HCT116 (cell line): ENCODE measurements at regions not wholly inside any gene's neighbourhood (a gene's known extent, or its start where the extent isn't known, plus 50 kb on each side); places are given as distances from the start of the nearest gene placed in this dataset.

ENCODE experiments used
- ATAC-seq: fragments of 200-7000 bp; cut with Tn5 transposase; 2 replicates; pipeline ENCODE4 v1.9.1; 2020; ENCODE audit warnings: mild to moderate bottlenecking, moderate library complexity
- BruUV-seq: library from RNA; stranded (reverse); fragments of 400-500 nt; replicated peaks from 2 replicates; lab custom pipeline; 2021; lab: Mats Ljungman, UMichigan
- CTCF ChIA-PET: fragments of 300-600 bp; sonication (Branson Sonifier 250); formaldehyde crosslinking; loops from one replicate; lab custom pipeline; 2021; ENCODE audit warnings: antibody characterized with exemption; lab: Charles Lee
- POLR2A ChIA-PET: fragments of 300-600, 350-600 bp; sonication (Branson Sonifier 250); formaldehyde crosslinking; loops from one replicate; lab custom pipeline; 2021; ENCODE audit warnings: antibody characterized with exemption; lab: Charles Lee
- RAD21 ChIA-PET, 2 experiments: fragments of 300-600 bp; sonication (Branson Sonifier 250); formaldehyde crosslinking; loops; one replicate each; lab custom pipeline; 2023; ENCODE audit warnings: low total read pairs in 2 of 2; ENCODE audit not compliant: uncharacterized antibody in 2 of 2, unreplicated experiment in 2 of 2, low non-redundant PET in 1 of 2; lab: Charles Lee
- DNase-seq: peaks from one replicate; pipeline ENCODE4 v3.0.0-alpha.2; 2010; ENCODE audit warnings: low read depth, low spot score
- H2AFZ ChIP-seq: fragments of 200-600 bp; shearing (Covaris generic), sonication (generic); 2 replicates; pipeline ENCODE4 v1.6.1; 2017; ENCODE audit warnings: low read depth, mixed run types, mixed read lengths, antibody characterized with exemption, low read length; ENCODE audit not compliant: poor library complexity, severe bottlenecking
- H3K27ac ChIP-seq: 2 replicates; pipeline ENCODE4 v1.5.1; 2012; ENCODE audit warnings: low read depth, low read length
- H3K27me3 ChIP-seq: fragments of 200-600 bp; sonication (generic); 2 replicates; pipeline ENCODE4 v1.6.1; 2016; ENCODE audit warnings: mixed run types, low read length, mixed read lengths; ENCODE audit not compliant: insufficient read depth
- H3K36me3 ChIP-seq, 2 experiments: fragments of 200-500 bp in 1 of 2; fragments of 200-600 bp in 1 of 2; sonication (Bioruptor generic) in 1 of 2; sonication (generic) in 1 of 2; 2 replicates each; pipeline versions ENCODE4 v1.5.1 to v1.6.1; 2014 to 2016; ENCODE audit warnings: low read length in 2 of 2, inconsistent platforms in 1 of 2, mixed read lengths in 1 of 2, mixed run types in 1 of 2; ENCODE audit not compliant: insufficient read depth in 2 of 2, control insufficient read depth in 1 of 2
- H3K4me1 ChIP-seq, 2 experiments: fragments of 200-600 bp in 1 of 2; sonication (generic) in 1 of 2; 2 replicates each; pipeline versions ENCODE4 v1.5.1 to v1.6.1; 2012 to 2017; ENCODE audit warnings: low read length in 2 of 2, inconsistent platforms in 1 of 2, mild to moderate bottlenecking in 1 of 2, mixed read lengths in 1 of 2, mixed run types in 1 of 2, moderate library complexity in 1 of 2; ENCODE audit not compliant: insufficient read depth in 2 of 2, control insufficient read depth in 1 of 2
- H3K4me2 ChIP-seq: fragments of 200-600 bp; sonication (generic); 2 replicates; pipeline ENCODE4 v1.6.1; 2017; ENCODE audit warnings: mixed run types, low read length, mixed read lengths
- H3K4me3 ChIP-seq, 2 experiments: fragments of 200-600 bp in 1 of 2; sonication (generic) in 1 of 2; replicated peaks in 1 of 2; 2 replicates each; pipeline ENCODE4 v1.5.1; 2011 to 2016; ENCODE audit warnings: low read length in 2 of 2, control low read depth in 1 of 2, low read depth in 1 of 2, mild to moderate bottlenecking in 1 of 2, mixed read lengths in 1 of 2, mixed run types in 1 of 2
- H3K79me2 ChIP-seq: fragments of 200-600 bp; sonication (generic); 2 replicates; pipeline ENCODE4 v1.6.1; 2017; ENCODE audit warnings: mild to moderate bottlenecking, mixed run types, low read length, moderate library complexity, mixed read lengths; ENCODE audit not compliant: insufficient read depth
- H3K9ac ChIP-seq: fragments of 200-600 bp; sonication (generic); 2 replicates; pipeline ENCODE4 v1.6.1; 2016; ENCODE audit warnings: low read length, mixed read lengths
- H3K9me2 ChIP-seq: fragments of 200-600 bp; sonication (generic), shearing (Covaris generic); 2 replicates; pipeline ENCODE4 v1.6.1; 2017; ENCODE audit warnings: mixed run types, mild to moderate bottlenecking, moderate library complexity; ENCODE audit not compliant: insufficient read depth
- H3K9me3 ChIP-seq, 2 experiments: fragments of 200-500 bp in 1 of 2; fragments of 200-600 bp in 1 of 2; sonication (Bioruptor generic) in 1 of 2; sonication (generic) in 1 of 2; 2 replicates each; pipeline ENCODE4 v1.6.1; 2014 to 2017; ENCODE audit warnings: low read length in 2 of 2, mixed read lengths in 2 of 2, inconsistent platforms in 1 of 2, low read depth in 1 of 2, mild to moderate bottlenecking in 1 of 2, mixed run types in 1 of 2, moderate library complexity in 1 of 2; ENCODE audit not compliant: control insufficient read depth in 1 of 2, insufficient read depth in 1 of 2
- H4K20me1 ChIP-seq: fragments of 200-600 bp; sonication (generic), shearing (Covaris generic); 2 replicates; pipeline ENCODE4 v1.6.1; 2017; ENCODE audit warnings: mixed run types, mild to moderate bottlenecking, moderate library complexity; ENCODE audit not compliant: insufficient read depth
- ATF3 ChIP-seq: IDR thresholded peaks from 2 replicates; pipeline ENCODE4 v1.6.1; 2012
- CBX3 ChIP-seq: IDR thresholded peaks from 2 replicates; pipeline ENCODE4 v1.6.1; 2012; ENCODE audit warnings: low read depth
- CEBPB ChIP-seq: IDR thresholded peaks from 2 replicates; pipeline ENCODE4 v1.6.1; 2012; ENCODE audit warnings: low read depth
- ELF1 ChIP-seq: IDR thresholded peaks from 2 replicates; pipeline ENCODE4 v1.6.1; 2012; ENCODE audit warnings: low read depth, borderline replicate concordance
- EZH2phosphoT487 ChIP-seq: fragments of 200-600 bp; IDR thresholded peaks from 2 replicates; pipeline ENCODE4 v1.6.1; 2018; ENCODE audit warnings: antibody characterized with exemption, borderline replicate concordance
- FOSL1 ChIP-seq: IDR thresholded peaks from 2 replicates; pipeline ENCODE4 v1.6.1; 2012; ENCODE audit warnings: low read depth
- JUND ChIP-seq: IDR thresholded peaks from 2 replicates; pipeline ENCODE4 v1.6.1; 2012
- POLR2A ChIP-seq: IDR thresholded peaks from 2 replicates; pipeline ENCODE4 v1.7.0; 2011; ENCODE audit warnings: borderline replicate concordance; ENCODE audit not compliant: insufficient read depth, insufficient read length; ENCODE audit errors: extremely low read depth
- POLR2AphosphoS5 ChIP-seq: IDR thresholded peaks from 2 replicates; pipeline ENCODE4 v1.6.1; 2011; ENCODE audit warnings: mild to moderate bottlenecking, low read depth, low read length, moderate library complexity
- RAD21 ChIP-seq: IDR thresholded peaks from 2 replicates; pipeline ENCODE4 v1.6.1; 2012; ENCODE audit warnings: low read depth, mild to moderate bottlenecking
- SIN3A ChIP-seq: IDR thresholded peaks from 2 replicates; pipeline ENCODE4 v1.6.1; 2012; ENCODE audit warnings: low read depth
- SP1 ChIP-seq: IDR thresholded peaks from 2 replicates; pipeline ENCODE4 v1.6.1; 2012; ENCODE audit warnings: low read depth
- TCF7L2 ChIP-seq: IDR thresholded peaks from 2 replicates; pipeline ENCODE4 v1.7.0; 2011; ENCODE audit warnings: borderline replicate concordance, inconsistent platforms; ENCODE audit not compliant: insufficient read depth, insufficient read length; ENCODE audit errors: extremely low read depth
- YY1 ChIP-seq: IDR thresholded peaks from 2 replicates; pipeline ENCODE4 v1.6.1; 2011; ENCODE audit warnings: low read length, low read depth, moderate library complexity, mild to moderate bottlenecking; ENCODE audit not compliant: insufficient replicate concordance; ENCODE audit errors: extremely low read depth
- ZBTB33 ChIP-seq: IDR thresholded peaks from 2 replicates; pipeline ENCODE4 v1.6.1; 2011; ENCODE audit warnings: mild to moderate bottlenecking, low read length, moderate library complexity; ENCODE audit not compliant: insufficient replicate concordance; ENCODE audit errors: extremely low read depth
- ZFX ChIP-seq: fragments of 450-650 bp; IDR thresholded peaks from 2 replicates; pipeline ENCODE4 v1.6.1; 2017
- intact Hi-C: fragments of 100-400 bp; cut with micrococcal nuclease; formaldehyde crosslinking; loops from 2 replicates; pipeline ENCODE4 v1.10.0; 2022
- TF ChIP-seq, protein P1 (sequence below), 3 experiments: fragments of 200-600 bp in 1 of 3; sonication (generic) in 1 of 3; IDR thresholded peaks in 2 of 3; conservative IDR thresholded peaks in 1 of 3; 2 replicates each; pipeline ENCODE4 v1.5.1; 2012 to 2017; ENCODE audit warnings: low read depth in 2 of 3, low read length in 2 of 3, antibody characterized with exemption in 1 of 3, borderline replicate concordance in 1 of 3, control low read depth in 1 of 3, mild to moderate bottlenecking in 1 of 3, mixed read lengths in 1 of 3, mixed run types in 1 of 3, moderate library complexity in 1 of 3; ENCODE audit not compliant: insufficient read depth in 1 of 3
- TF ChIP-seq, protein P2 (sequence below): IDR thresholded peaks from 2 replicates; pipeline ENCODE4 v1.6.1; 2012
- TF ChIP-seq, protein P3 (sequence below): IDR thresholded peaks from 2 replicates; pipeline ENCODE4 v1.6.1; 2012; ENCODE audit warnings: low read depth

DNA sequence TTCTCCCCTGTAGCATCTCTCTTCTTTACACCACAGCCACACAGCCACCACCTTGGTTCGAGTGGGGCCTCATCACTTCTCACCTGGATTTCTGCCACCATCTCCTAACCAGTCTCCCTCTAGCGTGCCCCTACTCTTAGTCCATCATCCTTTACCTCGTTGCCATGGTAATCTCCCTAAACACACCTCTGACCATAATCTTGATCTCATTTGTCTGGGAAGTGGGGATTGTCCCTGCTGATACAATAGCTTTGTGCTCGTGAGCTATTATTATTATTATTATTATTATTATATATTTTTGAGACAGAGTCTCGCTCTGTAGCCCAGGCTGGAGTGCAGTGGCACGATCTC is 76.5 kb upstream of the HSPA9 start:
- DNase-seq = no peak
- Histone ChIP-seq H2AFZ (no peak overlapping the region), H3K4me1 (peaks cover 7 to 17% of the 10 kb centered on the region in 2 experiments; a peak in 3 of 4 replicates), H3K79me2 (no peaks in the 10 kb centered on the region), H3K9me2 (no peaks in the 10 kb centered on the region), H3K9me3 (no peaks in the 10 kb centered on the region), H3K9ac (no peak overlapping the region), H3K4me2 (no peak overlapping the region), H4K20me1 (no peaks in the 10 kb centered on the region)
- POLR2A ChIA-PET = interaction anchor here (0.6 kb wide), 1 partner anchor 24 kb away, joined by 4 read pairs; no protein-coding TSS in a partner anchor
- intact Hi-C loops = no loop called here
- CTCF ChIA-PET = interaction anchor here (0.9 to 1.4 kb wide), 3 partner anchors 8 to 11 kb away, joined by 3 to 5 read pairs (median 3); no protein-coding TSS in a partner anchor
- no peak for TF ChIP-seq ATF3
- TF ChIP-seq POLR2A = no peak
- no peak for TF ChIP-seq CEBPB
- no peak for TF ChIP-seq POLR2AphosphoS5
- TF ChIP-seq ELF1 = no peak
- no peak for TF ChIP-seq TCF7L2
- TF ChIP-seq SP1 = no peak
- TF ChIP-seq SIN3A = no peak
- TF ChIP-seq, protein P1, sequence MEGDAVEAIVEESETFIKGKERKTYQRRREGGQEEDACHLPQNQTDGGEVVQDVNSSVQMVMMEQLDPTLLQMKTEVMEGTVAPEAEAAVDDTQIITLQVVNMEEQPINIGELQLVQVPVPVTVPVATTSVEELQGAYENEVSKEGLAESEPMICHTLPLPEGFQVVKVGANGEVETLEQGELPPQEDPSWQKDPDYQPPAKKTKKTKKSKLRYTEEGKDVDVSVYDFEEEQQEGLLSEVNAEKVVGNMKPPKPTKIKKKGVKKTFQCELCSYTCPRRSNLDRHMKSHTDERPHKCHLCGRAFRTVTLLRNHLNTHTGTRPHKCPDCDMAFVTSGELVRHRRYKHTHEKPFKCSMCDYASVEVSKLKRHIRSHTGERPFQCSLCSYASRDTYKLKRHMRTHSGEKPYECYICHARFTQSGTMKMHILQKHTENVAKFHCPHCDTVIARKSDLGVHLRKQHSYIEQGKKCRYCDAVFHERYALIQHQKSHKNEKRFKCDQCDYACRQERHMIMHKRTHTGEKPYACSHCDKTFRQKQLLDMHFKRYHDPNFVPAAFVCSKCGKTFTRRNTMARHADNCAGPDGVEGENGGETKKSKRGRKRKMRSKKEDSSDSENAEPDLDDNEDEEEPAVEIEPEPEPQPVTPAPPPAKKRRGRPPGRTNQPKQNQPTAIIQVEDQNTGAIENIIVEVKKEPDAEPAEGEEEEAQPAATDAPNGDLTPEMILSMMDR (IDR thresholded peaks at IDR 0.05 in 2 of 3, conservative IDR thresholded peaks at IDR 0.05 in 1 of 3; ENCODE audit: borderline replicate concordance in 1 of 3, insufficient read depth in 1 of 3, low read depth in 2 of 3, low read length in 2 of 3) = no peak
- no peak for TF ChIP-seq ZFX
- no peak for TF ChIP-seq CBX3
- no peak for TF ChIP-seq EZH2phosphoT487
- TF ChIP-seq JUND = no peak
- TF ChIP-seq, protein P2, sequence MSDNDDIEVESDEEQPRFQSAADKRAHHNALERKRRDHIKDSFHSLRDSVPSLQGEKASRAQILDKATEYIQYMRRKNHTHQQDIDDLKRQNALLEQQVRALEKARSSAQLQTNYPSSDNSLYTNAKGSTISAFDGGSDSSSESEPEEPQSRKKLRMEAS = no peak
- no peak for TF ChIP-seq RAD21
- TF ChIP-seq, protein P3, sequence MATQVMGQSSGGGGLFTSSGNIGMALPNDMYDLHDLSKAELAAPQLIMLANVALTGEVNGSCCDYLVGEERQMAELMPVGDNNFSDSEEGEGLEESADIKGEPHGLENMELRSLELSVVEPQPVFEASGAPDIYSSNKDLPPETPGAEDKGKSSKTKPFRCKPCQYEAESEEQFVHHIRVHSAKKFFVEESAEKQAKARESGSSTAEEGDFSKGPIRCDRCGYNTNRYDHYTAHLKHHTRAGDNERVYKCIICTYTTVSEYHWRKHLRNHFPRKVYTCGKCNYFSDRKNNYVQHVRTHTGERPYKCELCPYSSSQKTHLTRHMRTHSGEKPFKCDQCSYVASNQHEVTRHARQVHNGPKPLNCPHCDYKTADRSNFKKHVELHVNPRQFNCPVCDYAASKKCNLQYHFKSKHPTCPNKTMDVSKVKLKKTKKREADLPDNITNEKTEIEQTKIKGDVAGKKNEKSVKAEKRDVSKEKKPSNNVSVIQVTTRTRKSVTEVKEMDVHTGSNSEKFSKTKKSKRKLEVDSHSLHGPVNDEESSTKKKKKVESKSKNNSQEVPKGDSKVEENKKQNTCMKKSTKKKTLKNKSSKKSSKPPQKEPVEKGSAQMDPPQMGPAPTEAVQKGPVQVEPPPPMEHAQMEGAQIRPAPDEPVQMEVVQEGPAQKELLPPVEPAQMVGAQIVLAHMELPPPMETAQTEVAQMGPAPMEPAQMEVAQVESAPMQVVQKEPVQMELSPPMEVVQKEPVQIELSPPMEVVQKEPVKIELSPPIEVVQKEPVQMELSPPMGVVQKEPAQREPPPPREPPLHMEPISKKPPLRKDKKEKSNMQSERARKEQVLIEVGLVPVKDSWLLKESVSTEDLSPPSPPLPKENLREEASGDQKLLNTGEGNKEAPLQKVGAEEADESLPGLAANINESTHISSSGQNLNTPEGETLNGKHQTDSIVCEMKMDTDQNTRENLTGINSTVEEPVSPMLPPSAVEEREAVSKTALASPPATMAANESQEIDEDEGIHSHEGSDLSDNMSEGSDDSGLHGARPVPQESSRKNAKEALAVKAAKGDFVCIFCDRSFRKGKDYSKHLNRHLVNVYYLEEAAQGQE = no peak
- no peak for TF ChIP-seq FOSL1
- no peak for TF ChIP-seq YY1
- TF ChIP-seq ZBTB33 = no peak
- TF ChIP-seq, all 23 proteins: peak for 0
- BruUV-seq = no TSS peak
- Histone ChIP-seq H3K27ac (no peak overlapping the region), H3K36me3 (no peaks in the 10 kb centered on the region), H3K27me3 (no peaks in the 10 kb centered on the region), H3K4me3 (no peak overlapping the region)
- no peak for ATAC-seq
- RAD21 ChIA-PET = interaction anchor here in 1 of 2 experiments (0.7 kb wide), 1 partner anchor 90 kb away, joined by 3 read pairs; no protein-coding TSS in a partner anchor
